Left ventricle myocardium inferior (tissue), 1 donor: ENCODE measurements at regions not wholly inside any gene's neighbourhood (a gene's known extent, or its start where the extent isn't known, plus 50 kb on each side); places are given as distances from the start of the nearest gene placed in this dataset.

Experiments
- DNase-seq: peaks from one replicate; pipeline ENCODE4 v3.0.0-alpha.2; 2020
- H3K27ac ChIP-seq: fragments of 200-600 bp; replicated peaks from 2 replicates; pipeline ENCODE4 v1.8.0; 2021
- H3K27me3 ChIP-seq: fragments of 200-600 bp; 2 replicates; pipeline ENCODE4 v1.8.0; 2021; ENCODE audit warnings: low read depth
- H3K36me3 ChIP-seq: fragments of 200-600 bp; 2 replicates; pipeline ENCODE4 v1.8.0; 2021
- H3K4me1 ChIP-seq: fragments of 200-600 bp; 2 replicates; pipeline ENCODE4 v1.8.0; 2021
- H3K4me3 ChIP-seq: fragments of 200-600 bp; 2 replicates; pipeline ENCODE4 v1.8.0; 2021; ENCODE audit warnings: mild to moderate bottlenecking, moderate library complexity
- H3K9me3 ChIP-seq: fragments of 200-600 bp; replicated peaks from 2 replicates; pipeline ENCODE4 v1.8.0; 2021
- intact Hi-C: fragments of 100-400 bp; cut with micrococcal nuclease; formaldehyde crosslinking; loops from one replicate; pipeline ENCODE4 v1.11.0; 2022
- TF ChIP-seq, protein P1 (sequence below): fragments of 200-600 bp; IDR thresholded peaks from 2 replicates; pipeline ENCODE4 v1.8.0; 2021; ENCODE audit warnings: antibody characterized with exemption, mild to moderate bottlenecking, borderline replicate concordance
- donor health status: DM: no; HTN: yes; CAD: no; lungs with severe emphysema.

DNA sequence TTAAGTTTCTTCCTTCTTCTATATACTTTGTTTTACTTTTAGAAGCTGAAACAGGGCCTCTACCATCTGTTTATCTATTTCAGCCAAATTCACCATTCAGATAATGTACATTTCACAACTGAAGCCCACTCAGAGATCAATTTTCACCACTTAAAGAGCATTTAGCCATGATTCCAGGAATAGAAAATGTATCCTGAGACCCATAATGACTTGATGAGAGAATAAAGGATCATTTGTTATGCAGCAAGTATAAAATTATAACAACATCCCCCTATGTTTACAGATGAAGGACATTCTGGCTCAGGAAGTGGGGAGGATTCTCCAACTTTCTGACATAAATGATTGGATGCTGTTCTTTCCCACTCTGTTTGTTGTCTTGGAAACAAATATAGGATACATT lies 962.1 kb upstream of the EEF2KMT start:
- Histone ChIP-seq H3K4me3 (no peak overlapping the region), H3K27me3 (no peaks in the 10 kb centered on the region), H3K4me1 (no peaks in the 10 kb centered on the region), H3K27ac (no peak overlapping the region), H3K36me3 (no peaks in the 10 kb centered on the region), H3K9me3 (no peaks in the 10 kb centered on the region)
- no peak for DNase-seq
- intact Hi-C loops = no loop called here
- TF ChIP-seq, protein P1, sequence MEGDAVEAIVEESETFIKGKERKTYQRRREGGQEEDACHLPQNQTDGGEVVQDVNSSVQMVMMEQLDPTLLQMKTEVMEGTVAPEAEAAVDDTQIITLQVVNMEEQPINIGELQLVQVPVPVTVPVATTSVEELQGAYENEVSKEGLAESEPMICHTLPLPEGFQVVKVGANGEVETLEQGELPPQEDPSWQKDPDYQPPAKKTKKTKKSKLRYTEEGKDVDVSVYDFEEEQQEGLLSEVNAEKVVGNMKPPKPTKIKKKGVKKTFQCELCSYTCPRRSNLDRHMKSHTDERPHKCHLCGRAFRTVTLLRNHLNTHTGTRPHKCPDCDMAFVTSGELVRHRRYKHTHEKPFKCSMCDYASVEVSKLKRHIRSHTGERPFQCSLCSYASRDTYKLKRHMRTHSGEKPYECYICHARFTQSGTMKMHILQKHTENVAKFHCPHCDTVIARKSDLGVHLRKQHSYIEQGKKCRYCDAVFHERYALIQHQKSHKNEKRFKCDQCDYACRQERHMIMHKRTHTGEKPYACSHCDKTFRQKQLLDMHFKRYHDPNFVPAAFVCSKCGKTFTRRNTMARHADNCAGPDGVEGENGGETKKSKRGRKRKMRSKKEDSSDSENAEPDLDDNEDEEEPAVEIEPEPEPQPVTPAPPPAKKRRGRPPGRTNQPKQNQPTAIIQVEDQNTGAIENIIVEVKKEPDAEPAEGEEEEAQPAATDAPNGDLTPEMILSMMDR = no peak

DNA sequence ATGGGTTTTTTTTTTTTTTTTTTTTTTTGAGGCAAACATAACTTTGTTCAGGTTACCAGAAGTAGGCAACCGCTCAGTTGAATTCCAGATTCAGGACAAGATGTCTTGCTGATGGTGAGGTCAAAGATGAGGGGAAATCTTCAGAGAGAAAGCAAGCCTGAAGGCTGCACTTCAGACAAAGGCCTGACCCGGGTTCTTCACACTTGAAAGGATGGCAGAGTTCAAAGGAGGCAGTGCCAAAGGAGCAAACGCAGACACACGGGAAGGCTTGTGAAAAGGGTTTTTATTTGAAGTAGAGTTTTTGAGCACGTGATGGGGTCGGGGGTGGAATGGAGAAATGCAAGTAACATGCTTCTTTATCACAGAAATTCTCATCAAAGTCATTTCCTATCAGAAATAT lies 960.2 kb upstream of the EEF2KMT start:
- Histone ChIP-seq H3K4me1 (no peaks in the 10 kb centered on the region), H3K4me3 (no peak overlapping the region), H3K9me3 (no peaks in the 10 kb centered on the region), H3K36me3 (no peaks in the 10 kb centered on the region), H3K27ac (no peak overlapping the region), H3K27me3 (no peaks in the 10 kb centered on the region)
- intact Hi-C loops = no loop called here
- no peak for DNase-seq
- TF ChIP-seq, protein P1 = no peak

DNA sequence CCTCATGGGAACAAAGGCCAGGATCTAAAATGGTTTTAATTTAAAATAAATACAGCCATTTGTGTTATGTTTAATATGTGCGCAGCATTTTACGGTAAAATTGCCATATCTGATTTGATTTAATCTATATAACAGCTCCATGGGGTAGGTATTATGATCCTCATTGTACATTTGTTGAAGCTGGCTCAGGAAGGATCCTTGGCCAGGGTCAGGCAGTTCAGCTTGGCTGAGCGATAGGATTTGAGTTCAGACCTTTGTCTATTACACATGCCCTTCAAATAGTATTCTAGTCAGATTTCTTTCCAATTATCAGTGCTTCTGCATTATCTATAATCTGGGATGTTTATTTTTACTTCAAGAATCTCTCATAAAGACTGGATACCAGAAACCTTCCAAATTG lies 950.4 kb upstream of the EEF2KMT start:
- no peak overlapping the region for H3K4me3 ChIP-seq
- no peaks in the 10 kb centered on the region for H3K9me3 ChIP-seq
- TF ChIP-seq, protein P1 = no peak
- H3K27me3 ChIP-seq = peaks cover 4% of the 10 kb centered on the region
- no peaks in the 10 kb centered on the region for H3K36me3 ChIP-seq
- intact Hi-C loops = no loop called here
- no peaks in the 10 kb centered on the region for H3K4me1 ChIP-seq
- DNase-seq = no peak
- H3K27ac ChIP-seq = no peak overlapping the region

DNA sequence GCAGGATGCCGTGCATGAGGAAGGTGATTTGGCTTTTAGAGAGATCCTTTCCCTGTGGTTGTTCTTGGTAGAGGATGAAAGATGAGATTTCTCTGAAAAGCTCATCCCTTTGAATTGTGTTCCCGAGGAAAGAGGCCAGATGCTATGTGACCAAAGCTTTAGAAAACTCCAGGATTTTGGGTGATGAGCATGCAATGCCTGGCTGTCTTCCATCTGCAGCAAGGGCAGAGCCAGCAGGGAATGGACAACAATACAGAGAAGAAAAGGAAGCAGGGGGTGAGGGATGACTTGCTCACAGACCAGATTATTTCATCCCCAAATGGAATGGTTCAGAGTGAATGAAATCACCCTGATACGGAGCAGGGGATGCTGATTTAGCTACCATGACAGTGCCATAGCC lies 949.7 kb upstream of the EEF2KMT start:
- intact Hi-C loops = no loop called here
- Histone ChIP-seq H3K4me3 (no peak overlapping the region), H3K36me3 (no peaks in the 10 kb centered on the region), H3K9me3 (no peaks in the 10 kb centered on the region), H3K4me1 (no peaks in the 10 kb centered on the region), H3K27ac (no peak overlapping the region), H3K27me3 (peaks cover 4% of the 10 kb centered on the region)
- TF ChIP-seq, protein P1 = no peak
- DNase-seq = no peak

DNA sequence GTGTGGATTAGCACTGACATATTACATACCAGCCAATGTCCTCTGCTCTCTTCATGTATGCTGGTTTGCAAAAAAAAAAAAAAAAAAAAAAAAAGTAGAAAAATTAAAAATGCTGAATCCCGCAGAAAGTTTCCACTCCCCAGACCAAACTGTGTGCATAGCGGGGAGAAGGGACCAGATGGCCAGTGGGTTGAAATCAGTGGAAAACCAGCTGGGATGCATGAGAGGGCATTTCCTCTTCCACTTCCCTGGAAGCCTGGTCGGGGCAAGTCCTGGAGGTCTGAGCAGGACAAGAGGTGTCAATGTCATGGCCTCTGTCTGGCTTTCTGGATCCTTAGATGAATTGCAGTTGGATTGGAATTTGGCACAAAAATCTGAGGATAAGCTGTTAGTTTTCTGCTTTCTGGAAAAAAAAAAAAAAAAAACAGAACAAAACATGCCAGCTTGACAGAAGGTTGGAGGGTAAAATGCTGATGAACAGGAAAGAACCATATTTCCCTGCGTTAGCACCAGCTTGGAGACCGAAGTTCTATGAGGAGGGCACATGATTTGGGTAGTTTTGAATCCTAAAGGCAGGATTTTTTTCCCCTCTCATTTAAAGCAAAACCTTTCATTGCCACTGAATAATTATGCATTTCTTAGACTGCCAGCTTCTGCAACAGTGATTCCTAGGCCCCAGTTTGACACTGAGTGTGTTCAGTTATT lies 941.5 kb upstream of the EEF2KMT start:
- DNase-seq = no peak
- Histone ChIP-seq H3K27me3 (no peaks in the 10 kb centered on the region), H3K27ac (no peak overlapping the region), H3K4me1 (no peaks in the 10 kb centered on the region), H3K4me3 (no peak overlapping the region), H3K36me3 (no peaks in the 10 kb centered on the region), H3K9me3 (no peaks in the 10 kb centered on the region)
- intact Hi-C loops = no loop called here
- TF ChIP-seq, protein P1 = no peak

DNA sequence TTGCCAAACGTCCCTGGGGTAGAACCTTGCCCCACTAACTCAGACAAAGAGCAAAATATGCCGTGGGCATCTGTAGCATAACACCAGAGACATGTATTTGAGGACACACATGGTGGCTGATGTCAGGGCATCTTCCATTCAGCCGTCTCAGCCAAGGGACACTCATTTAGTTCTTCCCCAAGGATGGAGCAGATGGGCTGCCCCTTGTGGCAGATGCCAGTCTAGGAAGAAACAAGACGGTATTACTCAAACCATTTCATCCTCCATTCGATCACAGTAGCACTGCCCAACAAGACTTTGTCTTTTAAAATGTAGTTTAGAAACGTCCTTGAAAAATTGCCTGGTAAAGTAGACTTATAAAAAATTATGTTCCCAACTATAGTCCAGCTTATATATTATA lies 937.6 kb upstream of the EEF2KMT start:
- no peak overlapping the region for H3K4me3 ChIP-seq
- intact Hi-C loops = no loop called here
- H3K9me3 ChIP-seq = peaks cover 7% of the 10 kb centered on the region
- H3K27me3 ChIP-seq = no peaks in the 10 kb centered on the region
- H3K4me1 ChIP-seq = no peaks in the 10 kb centered on the region
- H3K27ac ChIP-seq = no peak overlapping the region
- no peaks in the 10 kb centered on the region for H3K36me3 ChIP-seq
- no peak for DNase-seq
- TF ChIP-seq, protein P1 = no peak
